DOHH2 (cell line): ENCODE measurements at regions not wholly inside any gene's neighbourhood (a gene's known extent, or its start where the extent isn't known, plus 50 kb on each side); places are given as distances from the start of the nearest gene placed in this dataset.
A peak's percentile ranks its signal among the peaks of the same experiment; 100 is the strongest.

Experiments used
- H3F3A ChIP-seq: fragments of 200-600 bp; sonication (generic), shearing (Covaris generic); 2 replicates; pipeline ENCODE4 v1.6.0; 2016; ENCODE audit warnings: antibody characterized with exemption, mild to moderate bottlenecking; ENCODE audit not compliant: control insufficient read depth, insufficient read depth
- H3K27ac ChIP-seq: fragments of 200-600 bp; sonication (generic); 2 replicates; pipeline ENCODE4 v1.5.1; 2014; ENCODE audit warnings: low read depth, mild to moderate bottlenecking, low read length, moderate library complexity
- H3K27me3 ChIP-seq: fragments of 200-600 bp; sonication (generic); 2 replicates; pipeline ENCODE4 v1.6.1; 2014; ENCODE audit warnings: mild to moderate bottlenecking, low read length, mixed read lengths; ENCODE audit not compliant: control insufficient read depth
- H3K36me3 ChIP-seq: fragments of 200-600 bp; sonication (generic); 2 replicates; pipeline ENCODE4 v1.6.1; 2014; ENCODE audit warnings: mild to moderate bottlenecking, low read length, moderate library complexity, mixed read lengths; ENCODE audit not compliant: control insufficient read depth
- H3K4me1 ChIP-seq: fragments of 200-600 bp; sonication (generic); 2 replicates; pipeline ENCODE4 v1.6.1; 2014; ENCODE audit warnings: mild to moderate bottlenecking, low read length, mixed read lengths; ENCODE audit not compliant: control insufficient read depth
- H3K4me2 ChIP-seq: fragments of 200-600 bp; sonication (generic); 2 replicates; pipeline ENCODE4 v1.6.0; 2014; ENCODE audit warnings: mild to moderate bottlenecking, low read length, moderate library complexity
- H3K4me3 ChIP-seq: fragments of 200-600 bp; sonication (generic); 2 replicates; pipeline ENCODE4 v1.5.1; 2014; ENCODE audit warnings: mild to moderate bottlenecking, low read length, mixed read lengths
- H3K79me2 ChIP-seq: fragments of 200-600 bp; sonication (generic); 2 replicates; pipeline ENCODE4 v1.6.1; 2014; ENCODE audit warnings: mild to moderate bottlenecking, low read length, mixed read lengths; ENCODE audit not compliant: control insufficient read depth
- H3K9me2 ChIP-seq: fragments of 200-600 bp; sonication (generic); replicated peaks from 2 replicates; pipeline ENCODE4 v1.6.1; 2014; ENCODE audit warnings: mild to moderate bottlenecking, low read length, mixed read lengths; ENCODE audit not compliant: control insufficient read depth
- H3K9me3 ChIP-seq: fragments of 200-600 bp; sonication (generic); 2 replicates; pipeline ENCODE4 v1.6.1; 2014; ENCODE audit warnings: antibody characterized with exemption, low read length, mixed read lengths; ENCODE audit not compliant: control insufficient read depth, insufficient read depth
- H4K20me1 ChIP-seq: fragments of 200-600 bp; sonication (generic); 2 replicates; pipeline ENCODE4 v1.6.0; 2014; ENCODE audit warnings: low read depth, mild to moderate bottlenecking, antibody characterized with exemption, low read length, moderate library complexity; ENCODE audit not compliant: control insufficient read depth, insufficient read depth
- EZH2phosphoT487 ChIP-seq: fragments of 200-600 bp; sonication (generic); IDR thresholded peaks from 2 replicates; pipeline ENCODE4 v1.6.1; 2017; ENCODE audit warnings: borderline replicate concordance, mild to moderate bottlenecking, antibody characterized with exemption, low read length, moderate library complexity, mixed read lengths
- TF ChIP-seq, protein P1 (sequence below): fragments of 200-600 bp; sonication (generic); IDR thresholded peaks from one replicate; pipeline ENCODE4 v1.5.1; 2014; ENCODE audit warnings: antibody characterized with exemption, mild to moderate bottlenecking, low read depth, low read length; ENCODE audit not compliant: poor library complexity, severe bottlenecking

DNA sequence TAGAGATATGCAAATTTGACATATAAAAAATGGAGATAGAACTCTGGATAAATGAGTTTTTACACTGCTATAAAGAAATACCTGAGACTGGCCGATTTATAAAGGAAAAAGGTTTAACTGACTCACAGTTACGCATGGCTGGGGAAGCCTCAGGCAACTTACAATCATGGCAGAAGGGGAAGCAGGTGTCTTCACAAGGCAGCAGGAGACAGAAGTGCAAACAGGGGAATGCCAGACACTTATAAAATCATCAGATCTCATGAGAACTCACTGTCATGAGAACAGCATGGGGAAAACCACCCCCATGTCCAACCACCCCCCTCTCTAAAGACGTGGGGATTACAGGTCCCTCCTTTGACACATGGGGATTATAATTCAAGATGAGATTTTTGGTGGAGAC, 1540.2 kb upstream of the SLC39A10 start:
- H3K9me2 ChIP-seq = no peaks in the 10 kb centered on the region
- no peaks in the 10 kb centered on the region for H3K9me3 ChIP-seq
- H3K36me3 ChIP-seq = no peaks in the 10 kb centered on the region
- TF ChIP-seq EZH2phosphoT487 = no peak
- TF ChIP-seq, protein P1, sequence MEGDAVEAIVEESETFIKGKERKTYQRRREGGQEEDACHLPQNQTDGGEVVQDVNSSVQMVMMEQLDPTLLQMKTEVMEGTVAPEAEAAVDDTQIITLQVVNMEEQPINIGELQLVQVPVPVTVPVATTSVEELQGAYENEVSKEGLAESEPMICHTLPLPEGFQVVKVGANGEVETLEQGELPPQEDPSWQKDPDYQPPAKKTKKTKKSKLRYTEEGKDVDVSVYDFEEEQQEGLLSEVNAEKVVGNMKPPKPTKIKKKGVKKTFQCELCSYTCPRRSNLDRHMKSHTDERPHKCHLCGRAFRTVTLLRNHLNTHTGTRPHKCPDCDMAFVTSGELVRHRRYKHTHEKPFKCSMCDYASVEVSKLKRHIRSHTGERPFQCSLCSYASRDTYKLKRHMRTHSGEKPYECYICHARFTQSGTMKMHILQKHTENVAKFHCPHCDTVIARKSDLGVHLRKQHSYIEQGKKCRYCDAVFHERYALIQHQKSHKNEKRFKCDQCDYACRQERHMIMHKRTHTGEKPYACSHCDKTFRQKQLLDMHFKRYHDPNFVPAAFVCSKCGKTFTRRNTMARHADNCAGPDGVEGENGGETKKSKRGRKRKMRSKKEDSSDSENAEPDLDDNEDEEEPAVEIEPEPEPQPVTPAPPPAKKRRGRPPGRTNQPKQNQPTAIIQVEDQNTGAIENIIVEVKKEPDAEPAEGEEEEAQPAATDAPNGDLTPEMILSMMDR = no peak
- no peaks in the 10 kb centered on the region for H3K27me3 ChIP-seq
- no peak overlapping the region for H3K4me2 ChIP-seq
- H4K20me1 ChIP-seq = no peaks in the 10 kb centered on the region
- no peak overlapping the region for H3K27ac ChIP-seq
- H3F3A ChIP-seq = no peaks in the 10 kb centered on the region
- peaks cover 5% of the 10 kb centered on the region; the same call in 1 of the 2 replicates for H3K4me1 ChIP-seq
- H3K4me3 ChIP-seq = no peak overlapping the region
- H3K79me2 ChIP-seq = no peaks in the 10 kb centered on the region

DNA sequence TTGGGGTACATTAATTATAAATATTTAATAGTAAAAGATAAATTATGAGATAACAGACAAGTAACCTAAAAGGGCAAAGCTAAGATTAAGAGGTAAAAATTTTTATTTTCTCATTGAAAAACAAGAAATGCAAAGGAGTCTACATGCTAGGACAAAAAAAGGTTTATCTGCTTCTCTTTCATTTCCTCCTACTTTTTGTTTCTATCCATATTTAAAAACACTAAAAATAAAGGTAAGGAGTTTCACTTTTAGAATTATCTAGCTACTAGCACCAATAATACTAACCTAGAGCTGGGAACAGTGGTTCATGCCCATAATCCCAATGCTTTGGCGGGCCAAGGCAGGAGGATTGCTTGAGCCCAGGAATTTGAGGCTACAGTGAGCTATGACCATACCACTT, 1551.7 kb upstream of the SLC39A10 start:
- H3K4me1 ChIP-seq = peaks cover 72% of the 10 kb centered on the region
- peak overlapping the region; percentile 87 for H3K4me2 ChIP-seq
- H3K36me3 ChIP-seq = peaks cover 19% of the 10 kb centered on the region
- peaks cover 17% of the 10 kb centered on the region for H3F3A ChIP-seq
- no peaks in the 10 kb centered on the region for H4K20me1 ChIP-seq
- peaks cover 1% of the 10 kb centered on the region; the same call in 1 of the 2 replicates for H3K9me3 ChIP-seq
- H3K27me3 ChIP-seq = no peaks in the 10 kb centered on the region
- H3K27ac ChIP-seq = peak overlapping the region; percentile 97
- no peak for TF ChIP-seq EZH2phosphoT487
- TF ChIP-seq, protein P1 = no peak
- peak overlapping the region; percentile 60 for H3K4me3 ChIP-seq
- no peaks in the 10 kb centered on the region for H3K79me2 ChIP-seq
- H3K9me2 ChIP-seq = no peaks in the 10 kb centered on the region

DNA sequence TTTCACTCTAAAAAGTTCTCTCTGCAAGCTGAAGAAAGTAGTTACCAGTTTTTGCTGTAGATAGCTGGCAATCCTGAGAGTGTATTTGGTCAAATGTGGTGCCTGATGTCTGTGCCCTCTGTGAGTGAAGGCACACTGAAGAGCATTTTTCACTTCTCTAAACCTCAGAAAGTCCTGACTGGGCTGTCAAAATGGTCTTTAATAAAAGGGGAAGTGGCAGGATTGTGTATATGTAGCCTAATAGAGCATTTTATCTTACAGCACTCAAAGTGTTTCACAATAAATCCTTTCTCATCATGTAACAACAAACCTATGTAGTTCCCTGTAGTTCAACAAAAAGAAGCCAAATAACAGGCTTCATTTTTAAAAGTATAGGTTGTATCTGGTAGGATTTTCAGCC, 1552.3 kb upstream of the SLC39A10 start:
- Histone ChIP-seq H3K4me2 (peak overlapping the region; percentile 87), H3K9me3 (peaks cover 3% of the 10 kb centered on the region; the same call in 1 of the 2 replicates), H3K79me2 (no peaks in the 10 kb centered on the region), H4K20me1 (no peaks in the 10 kb centered on the region), H3K9me2 (no peaks in the 10 kb centered on the region), H3K4me3 (peak overlapping the region; percentile 60), H3K4me1 (peaks cover 74% of the 10 kb centered on the region), H3F3A (peaks cover 19% of the 10 kb centered on the region), H3K36me3 (peaks cover 19% of the 10 kb centered on the region), H3K27ac (peak overlapping the region; percentile 97), H3K27me3 (no peaks in the 10 kb centered on the region)
- TF ChIP-seq, protein P1 = no peak
- TF ChIP-seq EZH2phosphoT487 = no peak
